ENCODE measurements at regions not wholly inside any gene's neighbourhood (a gene's known extent, or its start where the extent isn't known, plus 50 kb on each side); places are given as distances from the start of the nearest gene placed in this dataset.
"Not testable (repeated sequence)": the region's sequence is repeated elsewhere in the genome, so short reads cannot be mapped to it uniquely, and the experiment has no call there.

GRCh38 chr10:29828956-29829355 is 194.2 kb upstream of the SVIL start:
- DNase-seq, result no peak

GRCh38 chr10:29828440-29828894 is 193.7 kb upstream of the SVIL start:
- no peak for DNase-seq

GRCh38 chr10:29827512-29827911 is 192.7 kb upstream of the SVIL start:
- DNase-seq, result no peak

GRCh38 chr10:29826801-29827450 is 192.2 kb upstream of the SVIL start:
- DNase-seq, result no peak

GRCh38 chr10:29826221-29826620 is 191.4 kb upstream of the SVIL start:
- no peak for DNase-seq

- no peak for DNase-seq
Observed at GRCh38 chr10:29823553-29824080, 188.8 kb upstream of the SVIL start.

- no peak for DNase-seq
Observed at GRCh38 chr10:29820890-29821461, 186.2 kb upstream of the SVIL start.

GRCh38 chr10:29816801-29817558 is 182.2 kb upstream of the SVIL start:
- no peak for DNase-seq

GRCh38 chr10:29815572-29815971 is 180.8 kb upstream of the SVIL start:
- DNase-seq, result no peak

- DNase-seq, result peak; percentile 63 to 71
Observed at GRCh38 chr10:29811751-29812427, 177.1 kb upstream of the SVIL start.

- DNase-seq, result no peak
Observed at GRCh38 chr10:29810816-29811215, 176.0 kb upstream of the SVIL start.

GRCh38 chr10:29810231-29810630 is 175.5 kb upstream of the SVIL start:
- DNase-seq, result not testable (repeated sequence)

- DNase-seq, result no peak
Observed at GRCh38 chr10:29809383-29809782, 174.6 kb upstream of the SVIL start.

GRCh38 chr10:29807163-29807806 is 172.5 kb upstream of the SVIL start:
- no peak for DNase-seq

- DNase-seq, result no peak
Observed at GRCh38 chr10:29806350-29806788, 171.6 kb upstream of the SVIL start.

GRCh38 chr10:29805134-29805723 is 170.5 kb upstream of the SVIL start:
- DNase-seq, result no peak

- DNase-seq, result no peak
Observed at GRCh38 chr10:29804025-29804852, 169.5 kb upstream of the SVIL start.

GRCh38 chr10:29802171-29802570 is 167.4 kb upstream of the SVIL start:
- DNase-seq, result no peak

- no peak for DNase-seq
Observed at GRCh38 chr10:29798921-29799690, 164.3 kb upstream of the SVIL start.
